HuH-7 (cell line): ENCODE measurements at regions not wholly inside any gene's neighbourhood (a gene's known extent, or its start where the extent isn't known, plus 50 kb on each side); places are given as distances from the start of the nearest gene placed in this dataset.
A peak's percentile ranks its signal among the peaks of the same experiment; 100 is the strongest.

ENCODE experiments used
- DNase-seq: peaks from one replicate; pipeline ENCODE4 v3.0.0; 2011; ENCODE audit warnings: low spot score

DNA sequence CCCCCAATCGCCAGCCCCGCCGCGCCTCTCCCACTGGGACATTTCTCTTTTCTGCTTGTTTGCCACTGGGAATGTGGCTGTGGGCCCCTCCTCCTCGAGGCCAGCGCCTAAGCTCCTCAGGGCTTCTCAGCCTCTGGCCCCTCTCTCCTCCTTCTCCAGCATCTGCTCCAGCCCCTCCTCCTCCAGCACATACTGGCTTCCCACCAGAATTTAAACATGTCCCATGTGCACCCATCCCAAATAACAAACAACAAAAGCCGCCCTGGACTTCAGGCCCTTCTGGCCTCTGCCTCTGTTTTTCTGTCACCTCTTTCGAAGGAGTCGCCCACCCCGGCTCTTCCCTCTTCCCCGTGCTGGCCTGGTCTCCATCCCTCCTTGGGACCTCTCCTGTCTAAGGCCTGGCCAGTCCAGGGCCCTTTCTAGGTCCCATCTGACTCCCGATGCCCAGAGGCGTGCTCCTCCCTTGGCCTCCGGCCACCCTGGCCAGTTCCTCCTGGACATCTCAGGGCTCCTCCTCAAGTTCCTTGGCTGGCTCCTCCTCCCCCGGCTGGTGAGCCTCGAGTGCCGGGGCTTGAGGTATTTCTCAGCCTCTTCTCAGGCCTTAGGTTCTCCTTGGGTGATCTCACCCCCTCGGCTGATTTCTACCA is 94.6 kb upstream of the SLC6A6 start:
- DNase-seq: no peak

- DNase-seq: no peak
Measured at GRCh38 chr3:14311729-14312128, 90.7 kb upstream of the SLC6A6 start.

GRCh38 chr3:14312375-14312774 is 90.0 kb upstream of the SLC6A6 start:
- DNase-seq: no peak

GRCh38 chr3:14317057-14317553 is 85.3 kb upstream of the SLC6A6 start:
- DNase-seq: no peak

DNA sequence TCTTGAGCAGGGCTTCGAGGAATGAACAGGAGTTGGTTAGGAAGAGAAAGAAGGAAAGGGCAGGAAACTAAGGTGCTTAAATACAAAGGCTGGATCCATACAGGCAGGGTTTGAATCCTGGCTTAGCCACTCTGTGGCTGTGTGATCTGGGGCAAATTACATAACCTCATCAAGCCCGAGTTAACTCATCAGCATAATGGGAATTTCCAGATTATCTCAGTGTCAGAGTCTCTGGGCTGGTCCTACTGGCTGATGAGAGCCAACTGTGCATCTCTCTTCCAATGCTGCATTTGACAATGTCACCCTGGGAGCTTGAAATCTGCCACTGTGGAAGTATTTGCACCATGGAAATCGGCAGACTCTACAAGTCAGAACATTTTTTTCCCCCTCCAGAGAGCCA is 83.8 kb upstream of the SLC6A6 start:
- DNase-seq: no peak

GRCh38 chr3:14319654-14320182 is 82.7 kb upstream of the SLC6A6 start:
- peak; percentile 89 for DNase-seq

- no peak for DNase-seq
Measured at GRCh38 chr3:14320219-14320618, 82.2 kb upstream of the SLC6A6 start.

DNA sequence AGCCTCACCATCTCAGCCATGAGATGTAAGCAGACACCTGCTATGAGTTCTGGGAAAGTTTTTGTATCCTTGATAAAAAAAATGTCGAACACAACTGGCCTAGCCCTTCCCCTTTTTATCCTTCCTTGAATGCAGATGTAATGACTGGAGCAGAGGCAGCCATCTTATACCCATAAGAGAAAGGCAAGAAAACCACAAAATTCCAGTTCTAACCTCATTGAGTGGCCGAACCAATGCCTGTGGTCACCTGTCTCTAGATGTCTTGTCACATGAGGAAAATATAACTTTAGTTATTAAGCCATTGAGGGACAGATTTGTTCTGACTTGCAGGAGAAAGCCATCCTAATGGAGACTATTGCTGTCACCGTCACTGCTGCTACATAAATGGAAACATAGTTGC is 80.4 kb upstream of the SLC6A6 start:
- no peak for DNase-seq

GRCh38 chr3:14322667-14323295 is 79.6 kb upstream of the SLC6A6 start:
- DNase-seq: no peak

GRCh38 chr3:14323401-14324223 is 78.8 kb upstream of the SLC6A6 start:
- no peak for DNase-seq

DNA sequence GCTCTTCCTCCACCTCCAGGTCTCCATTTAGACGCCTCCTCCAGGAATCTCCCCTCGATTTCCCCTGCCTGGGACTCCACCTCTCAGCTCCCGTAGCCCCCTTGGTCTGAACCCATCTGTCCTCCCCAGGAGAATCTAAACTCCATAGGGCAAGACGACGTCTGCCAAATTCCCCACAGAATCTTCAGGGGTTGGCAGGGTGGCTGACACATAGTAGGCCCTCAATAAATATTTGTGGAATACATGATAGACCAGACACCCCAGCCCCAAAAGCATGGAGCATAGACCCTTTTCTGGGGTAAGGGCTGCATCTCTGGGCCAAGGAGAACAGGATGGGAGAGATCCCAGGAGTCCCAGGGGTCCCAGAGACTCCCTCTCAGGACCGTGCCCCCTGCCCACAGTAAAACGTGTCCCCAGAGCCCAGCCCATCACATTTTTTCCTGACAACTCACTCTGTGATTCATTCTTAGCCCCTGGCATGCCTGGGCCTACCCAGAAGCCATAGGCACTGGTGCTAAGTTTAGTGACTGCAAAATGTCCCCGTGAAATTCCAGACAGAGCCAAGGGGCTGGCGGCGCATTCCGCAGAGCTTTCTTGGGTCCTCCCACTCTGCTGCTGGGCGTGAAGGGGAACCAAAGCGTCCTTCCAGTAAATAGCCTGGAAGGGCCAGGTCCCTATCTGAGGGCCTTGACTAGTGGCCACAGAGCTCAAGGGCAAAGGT is 78.0 kb upstream of the SLC6A6 start:
- DNase-seq: no peak

DNA sequence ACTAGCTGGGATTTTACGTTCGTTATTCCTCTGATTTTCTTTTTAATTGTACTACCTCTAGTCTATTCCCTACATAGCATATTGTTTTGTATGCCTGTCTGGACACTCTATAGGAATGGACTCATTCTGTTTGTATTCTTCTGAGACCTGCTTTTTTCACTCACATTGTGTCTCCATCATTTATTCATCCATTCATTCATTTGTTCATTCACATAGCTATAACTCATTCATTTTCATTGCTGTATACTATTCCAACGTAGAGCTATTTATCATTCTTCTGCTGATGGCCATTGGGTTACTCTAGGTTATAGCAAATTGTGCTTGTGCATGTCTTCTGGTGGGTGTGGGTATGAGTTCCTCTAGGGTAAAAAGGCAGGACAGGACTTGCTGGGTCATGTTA is 74.0 kb upstream of the SLC6A6 start:
- DNase-seq: no peak

GRCh38 chr3:14329116-14329830 is 73.1 kb upstream of the SLC6A6 start:
- DNase-seq: no peak

DNA sequence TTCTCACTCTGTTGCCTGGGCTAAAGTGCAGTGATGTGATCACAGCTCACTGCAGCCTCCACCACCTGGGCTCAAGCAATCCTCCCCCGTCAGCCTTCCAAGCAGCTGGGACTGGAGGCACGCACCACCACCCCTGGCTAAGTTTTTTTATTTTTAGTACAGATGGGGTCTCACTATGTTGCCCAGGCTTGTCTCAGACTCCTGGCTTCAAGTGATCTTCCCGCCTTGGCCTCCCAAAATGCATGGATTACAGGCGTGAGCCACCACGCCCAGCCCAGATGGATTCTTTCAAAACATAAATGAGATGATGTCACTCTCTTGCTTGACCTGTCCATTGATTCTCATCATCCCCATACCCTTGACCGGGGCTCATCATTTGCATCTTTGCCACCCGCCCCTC is 72.6 kb upstream of the SLC6A6 start:
- no peak for DNase-seq

GRCh38 chr3:14330508-14330907 is 71.9 kb upstream of the SLC6A6 start:
- DNase-seq: no peak

- no peak for DNase-seq
Measured at GRCh38 chr3:14331251-14331650, 71.2 kb upstream of the SLC6A6 start.

- no peak for DNase-seq
Measured at GRCh38 chr3:14332392-14332791, 70.0 kb upstream of the SLC6A6 start.

GRCh38 chr3:14333215-14333614 is 69.2 kb upstream of the SLC6A6 start:
- DNase-seq: no peak

GRCh38 chr3:14333621-14334020 is 68.8 kb upstream of the SLC6A6 start:
- no peak for DNase-seq

GRCh38 chr3:14334136-14334535 is 68.3 kb upstream of the SLC6A6 start:
- no peak for DNase-seq

GRCh38 chr3:14334936-14335335 is 67.5 kb upstream of the SLC6A6 start:
- DNase-seq: no peak
